LNCaP clone FGC (cell line): ENCODE measurements at regions not wholly inside any gene's neighbourhood (a gene's known extent, or its start where the extent isn't known, plus 50 kb on each side); places are given as distances from the start of the nearest gene placed in this dataset.

Experiments
- DNase-seq: peaks from one replicate; pipeline ENCODE4 v3.0.0-alpha.2; 2011; ENCODE audit warnings: low read depth
- H3K4me3 ChIP-seq: 2 replicates; pipeline ENCODE4 v1.5.1; 2011; ENCODE audit warnings: mild to moderate bottlenecking, low read depth, low read length, control low read depth
- CTCF ChIP-seq: IDR thresholded peaks from 2 replicates; pipeline ENCODE4 v1.5.1; 2012; ENCODE audit warnings: mild to moderate bottlenecking; ENCODE audit not compliant: control insufficient read depth, insufficient read depth; ENCODE audit errors: extremely low read depth

DNA sequence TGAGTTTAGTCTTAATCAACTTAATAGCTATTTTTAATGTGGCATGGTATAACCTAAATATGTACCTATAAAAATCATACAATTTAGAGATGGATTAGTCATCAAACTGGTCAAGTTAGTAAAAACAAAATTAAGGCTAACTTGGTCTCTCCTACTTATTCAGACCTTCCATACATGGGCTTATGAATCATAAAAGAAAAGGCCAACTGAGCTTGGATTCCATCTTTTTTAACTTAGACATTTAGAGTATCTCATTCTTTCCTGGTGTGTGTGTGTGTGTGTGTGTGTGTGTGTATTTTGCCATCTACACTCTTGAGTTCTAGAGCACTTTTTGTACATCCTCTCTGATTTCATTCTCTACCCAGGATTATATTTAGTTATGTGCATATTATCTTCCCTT is 637.5 kb downstream of the PLCL1 start:
- no peak overlapping the region for H3K4me3 ChIP-seq
- DNase-seq, result no peak
- TF ChIP-seq CTCF, result no peak

- TF ChIP-seq CTCF, result no peak
- no peak for DNase-seq
- H3K4me3 ChIP-seq, result no peak overlapping the region
Observed at GRCh38 chr2:198441246-198441645, 636.9 kb downstream of the PLCL1 start.

- H3K4me3 ChIP-seq, result no peak overlapping the region
- TF ChIP-seq CTCF, result no peak
- no peak for DNase-seq
Observed at GRCh38 chr2:198440833-198441232, 636.4 kb downstream of the PLCL1 start.

DNA sequence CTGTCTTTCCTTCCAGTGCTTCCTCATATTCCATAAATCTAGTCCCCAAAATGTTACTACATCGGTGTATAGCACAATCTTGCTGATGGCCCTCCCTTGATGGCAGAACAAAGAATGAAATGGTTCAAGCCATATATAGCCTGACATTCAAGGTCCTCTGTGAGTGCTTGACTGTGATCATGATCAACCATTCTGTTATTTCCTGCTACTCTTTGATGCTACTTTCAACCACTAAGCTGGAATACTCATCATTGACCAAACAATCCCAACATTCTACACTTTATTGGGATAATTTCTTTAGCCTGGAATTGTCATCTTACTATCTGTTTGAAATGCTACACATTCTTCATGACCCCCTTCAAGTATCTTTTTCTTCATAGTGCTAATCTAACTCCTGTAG is 633.9 kb downstream of the PLCL1 start:
- DNase-seq, result no peak
- H3K4me3 ChIP-seq, result no peak overlapping the region
- TF ChIP-seq CTCF, result no peak

- H3K4me3 ChIP-seq, result no peak overlapping the region
- no peak for TF ChIP-seq CTCF
- DNase-seq, result no peak
Observed at GRCh38 chr2:198424112-198424511, 619.7 kb downstream of the PLCL1 start.

- no peak overlapping the region for H3K4me3 ChIP-seq
- no peak for DNase-seq
- no peak for TF ChIP-seq CTCF
Observed at GRCh38 chr2:198417836-198418235, 613.4 kb downstream of the PLCL1 start.

- no peak for DNase-seq
- no peak overlapping the region for H3K4me3 ChIP-seq
- TF ChIP-seq CTCF, result no peak
Observed at GRCh38 chr2:198414976-198415375, 610.6 kb downstream of the PLCL1 start.
